Hematopoietic multipotent progenitor cell treated with erythropoietin and hydrocortisone succinate and interleukin-3 and kit ligand, for 8 days (in vitro differentiated cells): ENCODE measurements at regions not wholly inside any gene's neighbourhood (a gene's known extent, or its start where the extent isn't known, plus 50 kb on each side); places are given as distances from the start of the nearest gene placed in this dataset.
"Not testable (repeated sequence)": the region's sequence is repeated elsewhere in the genome, so short reads cannot be mapped to it uniquely, and the experiment has no call there.

Source experiments
- DNase-seq: peaks from one replicate; pipeline ENCODE4 v3.0.0-alpha.2; 2015

GRCh38 chr10:55892276-55892675 is 468.8 kb downstream of the ZWINT start:
- no peak for DNase-seq

- DNase-seq = no peak
Observed at GRCh38 chr10:55881588-55881987, 479.5 kb downstream of the ZWINT start.

GRCh38 chr10:55873485-55873884 is 487.6 kb downstream of the ZWINT start:
- DNase-seq = no peak

- DNase-seq = no peak
Observed at GRCh38 chr10:55870186-55870585, 490.9 kb downstream of the ZWINT start.

- no peak for DNase-seq
Observed at GRCh38 chr10:55867848-55868247, 493.2 kb downstream of the ZWINT start.

- no peak for DNase-seq
Observed at GRCh38 chr10:55858730-55859129, 502.3 kb downstream of the ZWINT start.

- DNase-seq = no peak
Observed at GRCh38 chr10:55852900-55853299, 508.2 kb downstream of the ZWINT start.

- DNase-seq = no peak
Observed at GRCh38 chr10:55837273-55837672, 523.8 kb downstream of the ZWINT start.

GRCh38 chr10:55822096-55822495 is 539.0 kb downstream of the ZWINT start:
- DNase-seq = no peak

GRCh38 chr10:55820478-55820877 is 540.6 kb downstream of the ZWINT start:
- DNase-seq = no peak

GRCh38 chr10:55820071-55820470 is 541.0 kb downstream of the ZWINT start:
- DNase-seq = no peak

- DNase-seq = no peak
Observed at GRCh38 chr10:55813451-55814170, 547.4 kb downstream of the ZWINT start.

GRCh38 chr10:55803055-55803454 is 558.0 kb downstream of the ZWINT start:
- DNase-seq = no peak

GRCh38 chr10:55801353-55801661 is 559.8 kb downstream of the ZWINT start:
- no peak for DNase-seq

GRCh38 chr10:55800602-55801352 is 560.3 kb downstream of the ZWINT start:
- no peak for DNase-seq

GRCh38 chr10:55793024-55793423 is 568.0 kb downstream of the ZWINT start:
- no peak for DNase-seq

GRCh38 chr10:55790276-55790675 is 570.8 kb downstream of the ZWINT start:
- not testable (repeated sequence) for DNase-seq

GRCh38 chr10:55786461-55787050 is 574.5 kb downstream of the ZWINT start:
- DNase-seq = no peak

GRCh38 chr10:55782181-55782580 is 578.9 kb downstream of the ZWINT start:
- DNase-seq = no peak

GRCh38 chr10:55766212-55766611 is 594.8 kb downstream of the ZWINT start:
- DNase-seq = no peak

GRCh38 chr10:55750458-55750857 is 610.6 kb downstream of the ZWINT start:
- no peak for DNase-seq

- DNase-seq = no peak
Observed at GRCh38 chr10:55747244-55747643, 613.8 kb downstream of the ZWINT start.

- DNase-seq = no peak
Observed at GRCh38 chr10:55746002-55746401, 615.1 kb downstream of the ZWINT start.

- DNase-seq = peak; percentile 7
Observed at GRCh38 chr10:55742487-55742886, 618.6 kb downstream of the ZWINT start.
